B cell (primary cell): ENCODE measurements at regions not wholly inside any gene's neighbourhood (a gene's known extent, or its start where the extent isn't known, plus 50 kb on each side); places are given as distances from the start of the nearest gene placed in this dataset.

Experiments
- ATAC-seq: fragments of 200-7000 bp; cut with Tn5 transposase; one replicate; pipeline ENCODE4 v1.10.0; 2021; ENCODE audit warnings: low read depth, mild to moderate bottlenecking, moderate number of reproducible peaks, moderate library complexity
- CTCF ChIA-PET: fragments of 350-600 bp; sonication (Branson Sonifier 250); formaldehyde crosslinking; loops from one replicate; lab custom pipeline; 2021; ENCODE audit warnings: antibody characterized with exemption, inconsistent platforms; lab: Charles Lee
- POLR2A ChIA-PET: fragments of 350-600 bp; sonication (Branson Sonifier 250); formaldehyde crosslinking; loops from one replicate; lab custom pipeline; 2021; ENCODE audit warnings: antibody characterized with exemption; lab: Charles Lee
- DNase-seq: peaks from one replicate; pipeline ENCODE4 v3.0.0; 2013
- H2AFZ ChIP-seq: 2 replicates; pipeline ENCODE4 v1.6.1; 2012; ENCODE audit warnings: mild to moderate bottlenecking, low read depth, low read length; ENCODE audit not compliant: insufficient read depth, poor library complexity, severe bottlenecking
- H3K27ac ChIP-seq, 2 donors: 1 replicate in 1 of 2; 2 replicates in 1 of 2; pipeline ENCODE4 v1.5.1; 2012 to 2013; ENCODE audit warnings: low read length in 2 of 2, mild to moderate bottlenecking in 2 of 2, moderate library complexity in 1 of 2
- H3K27me3 ChIP-seq, 4 experiments: fragments of 200-600 bp in 1 of 4; sonication (generic) in 1 of 4; replicated peaks in 1 of 4; 1 replicate in 2 of 4; 2 replicates in 2 of 4; pipeline versions ENCODE4 v1.6.1 to v1.7.0; 2013 to 2016; ENCODE audit warnings: low read length in 3 of 4, mild to moderate bottlenecking in 2 of 4, mixed read lengths in 1 of 4, moderate library complexity in 1 of 4; ENCODE audit not compliant: insufficient read depth in 4 of 4, control insufficient read depth in 3 of 4; ENCODE audit errors: control extremely low read depth in 1 of 4
- H3K36me3 ChIP-seq, 2 experiments: replicated peaks in 1 of 2; 1 replicate in 1 of 2; 2 replicates in 1 of 2; pipeline versions ENCODE4 v1.6.1 to v1.7.1; 2013; ENCODE audit warnings: low read length in 1 of 2; ENCODE audit not compliant: insufficient read depth in 2 of 2, control insufficient read depth in 1 of 2; ENCODE audit errors: control extremely low read depth in 1 of 2, extremely low read depth in 1 of 2
- H3K4me1 ChIP-seq, 2 donors: fragments of 200-600 bp in 1 of 2; sonication (generic) in 1 of 2; 1 replicate in 1 of 2; 2 replicates in 1 of 2; pipeline versions ENCODE4 v1.5.1 to v1.6.1; 2013 to 2017; ENCODE audit warnings: low read length in 2 of 2; ENCODE audit not compliant: control insufficient read depth in 2 of 2, insufficient read depth in 2 of 2
- H3K4me2 ChIP-seq: replicated peaks from 2 replicates; pipeline ENCODE3; 2012; ENCODE audit warnings: mild to moderate bottlenecking, low read depth, low read length; ENCODE audit not compliant: poor library complexity, severe bottlenecking
- H3K4me3 ChIP-seq, 5 experiments: fragments of 200-600 bp in 1 of 5; sonication (generic) in 1 of 5; 1 replicate in 3 of 5; 2 replicates in 2 of 5; pipeline versions ENCODE4 v1.5.1 to v1.7.0; 2011 to 2016; ENCODE audit warnings: low read length in 4 of 5, mild to moderate bottlenecking in 4 of 5, low read depth in 2 of 5, control low read depth in 1 of 5, moderate library complexity in 1 of 5; ENCODE audit not compliant: insufficient read depth in 1 of 5; ENCODE audit errors: control extremely low read depth in 1 of 5, extremely low read depth in 1 of 5
- H3K79me2 ChIP-seq: fragments of 200-600 bp; sonication (generic); one replicate; pipeline ENCODE4 v1.6.0; 2016; ENCODE audit warnings: low read length; ENCODE audit not compliant: control insufficient read depth, insufficient read depth
- H3K9ac ChIP-seq: fragments of 200-600 bp; sonication (generic); 2 replicates; pipeline ENCODE4 v1.6.1; 2017; ENCODE audit warnings: mild to moderate bottlenecking, low read length, moderate library complexity
- H3K9me3 ChIP-seq, 3 donors: one replicate each; pipeline versions ENCODE4 v1.6.1 to v1.7.1; 2013; ENCODE audit warnings: low read length in 2 of 3; ENCODE audit not compliant: control insufficient read depth in 2 of 3, insufficient read depth in 1 of 3; ENCODE audit errors: control extremely low read depth in 1 of 3
- H4K20me1 ChIP-seq: 2 replicates; pipeline ENCODE4 v1.6.0; 2012; ENCODE audit warnings: mild to moderate bottlenecking, low read length; ENCODE audit not compliant: insufficient read depth, control insufficient read depth, poor library complexity, severe bottlenecking
- H3K27ac Mint-ChIP-seq: one replicate; pipeline ENCODE4 v1.8.0; 2021; ENCODE audit warnings: mixed read lengths
- H3K27me3 Mint-ChIP-seq: one replicate; pipeline ENCODE4 v1.8.0; 2021; ENCODE audit warnings: mixed read lengths
- H3K4me1 Mint-ChIP-seq: one replicate; pipeline ENCODE4 v1.8.0; 2021; ENCODE audit warnings: mixed read lengths
- H3K4me3 Mint-ChIP-seq: one replicate; pipeline ENCODE4 v1.8.0; 2021; ENCODE audit warnings: mixed read lengths
- H3K9me3 Mint-ChIP-seq: one replicate; pipeline ENCODE4 v1.8.0; 2022; ENCODE audit warnings: mixed read lengths; ENCODE audit not compliant: insufficient read depth
- CTCF ChIP-seq: fragments of 200-600 bp; IDR thresholded peaks from one replicate; pipeline ENCODE4 v1.8.0; 2022; ENCODE audit warnings: antibody characterized with exemption, mild to moderate bottlenecking
- EZH2 ChIP-seq: IDR thresholded peaks from 2 replicates; pipeline ENCODE4 v1.6.1; 2012; ENCODE audit warnings: borderline replicate concordance, low read depth, mild to moderate bottlenecking, moderate library complexity, low read length; ENCODE audit not compliant: insufficient read depth, poor library complexity, severe bottlenecking
- WGBS: methylation state at CpG from one replicate; pipeline ENCODE4 v1.1.5; 2013; ENCODE audit warnings: missing lambda C conversion rate; ENCODE audit not compliant: insufficient coverage; 5-methylcytosine and 5-hydroxymethylcytosine counted together
- intact Hi-C: fragments of 100-400 bp; cut with micrococcal nuclease; formaldehyde crosslinking; loops from one replicate; pipeline ENCODE4 v1.10.0; 2022

GRCh38 chr11:115572551-115572950 is 68.3 kb upstream of the CADM1 start:
- POLR2A ChIA-PET = no interaction called here
- H4K20me1 ChIP-seq = no peaks in the 10 kb centered on the region
- H3K4me1 ChIP-seq = no peaks in the 10 kb centered on the region
- H3K27ac Mint-ChIP-seq = no peak overlapping the region
- ATAC-seq (no peak), DNase-seq (no peak)
- H2AFZ ChIP-seq = no peak overlapping the region
- no peak for TF ChIP-seq CTCF
- TF ChIP-seq EZH2 = no peak
- H3K27ac ChIP-seq = no peak overlapping the region
- peaks cover 5% of the 10 kb centered on the region for H3K27me3 Mint-ChIP-seq
- H3K27me3 ChIP-seq = no peaks in the 10 kb centered on the region
- no peaks in the 10 kb centered on the region for H3K9me3 ChIP-seq
- no peaks in the 10 kb centered on the region for H3K4me1 Mint-ChIP-seq
- no peaks in the 10 kb centered on the region for H3K9me3 Mint-ChIP-seq
- no peaks in the 10 kb centered on the region for H3K79me2 ChIP-seq
- CTCF ChIA-PET = no interaction called here
- no peak overlapping the region for H3K4me2 ChIP-seq
- WGBS = 87% methylated on average over 5 of the region's 5 CpGs
- no peaks in the 10 kb centered on the region for H3K36me3 ChIP-seq
- no peak overlapping the region for H3K4me3 ChIP-seq
- no peak overlapping the region for H3K4me3 Mint-ChIP-seq
- intact Hi-C loops = no loop called here
- H3K9ac ChIP-seq = no peak overlapping the region

GRCh38 chr11:115566180-115566764 is 62.1 kb upstream of the CADM1 start:
- no peak overlapping the region for H3K27ac Mint-ChIP-seq
- H3K27me3 Mint-ChIP-seq = peaks cover 4% of the 10 kb centered on the region
- Histone ChIP-seq H3K79me2 (no peaks in the 10 kb centered on the region), H3K27ac (no peak overlapping the region), H3K4me1 (no peaks in the 10 kb centered on the region), H3K27me3 (no peaks in the 10 kb centered on the region), H3K36me3 (no peaks in the 10 kb centered on the region), H2AFZ (no peak overlapping the region), H3K9ac (no peak overlapping the region), H3K9me3 (peaks cover 0 to 5% (median 0%) of the 10 kb centered on the region in 3 donors), H3K4me2 (no peak overlapping the region), H4K20me1 (no peaks in the 10 kb centered on the region), H3K4me3 (no peak overlapping the region)
- no peaks in the 10 kb centered on the region for H3K4me1 Mint-ChIP-seq
- TF ChIP-seq CTCF (no peak), EZH2 (no peak)
- POLR2A ChIA-PET = no interaction called here
- intact Hi-C loops = no loop called here
- 57% methylated on average over 8 of the region's 9 CpGs for WGBS
- DNase-seq (no peak), ATAC-seq (no peak)
- CTCF ChIA-PET = no interaction called here
- no peak overlapping the region for H3K4me3 Mint-ChIP-seq
- no peaks in the 10 kb centered on the region for H3K9me3 Mint-ChIP-seq
